Daoy (cell line): ENCODE measurements at regions not wholly inside any gene's neighbourhood (a gene's known extent, or its start where the extent isn't known, plus 50 kb on each side); places are given as distances from the start of the nearest gene placed in this dataset.
"Not testable (repeated sequence)": the region's sequence is repeated elsewhere in the genome, so short reads cannot be mapped to it uniquely, and the experiment has no call there.

Experiments
- DNase-seq: peaks from one replicate; pipeline ENCODE4 v3.0.0-alpha.2; 2015; ENCODE audit warnings: low read depth

DNA sequence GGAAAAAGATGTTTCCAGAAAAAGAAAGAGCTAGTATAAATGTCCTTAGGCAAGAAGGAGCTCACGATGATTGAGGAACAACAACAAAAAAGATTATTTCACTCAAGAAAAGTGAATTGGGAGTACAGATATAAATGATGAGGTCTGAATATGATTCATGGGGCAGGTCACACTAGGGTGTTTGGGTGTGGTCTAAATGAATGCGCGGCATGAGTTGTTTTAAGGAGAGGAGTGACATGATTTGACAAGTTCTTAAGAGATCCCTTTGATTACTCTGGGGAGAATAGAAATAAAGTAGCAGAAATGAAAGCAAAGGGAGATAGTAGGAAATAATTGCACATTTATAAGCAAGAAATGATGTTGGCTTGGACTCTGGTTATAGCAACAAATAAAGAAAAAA is 59.3 kb downstream of the NUTM2D start:
- peak; percentile 1 for DNase-seq

DNA sequence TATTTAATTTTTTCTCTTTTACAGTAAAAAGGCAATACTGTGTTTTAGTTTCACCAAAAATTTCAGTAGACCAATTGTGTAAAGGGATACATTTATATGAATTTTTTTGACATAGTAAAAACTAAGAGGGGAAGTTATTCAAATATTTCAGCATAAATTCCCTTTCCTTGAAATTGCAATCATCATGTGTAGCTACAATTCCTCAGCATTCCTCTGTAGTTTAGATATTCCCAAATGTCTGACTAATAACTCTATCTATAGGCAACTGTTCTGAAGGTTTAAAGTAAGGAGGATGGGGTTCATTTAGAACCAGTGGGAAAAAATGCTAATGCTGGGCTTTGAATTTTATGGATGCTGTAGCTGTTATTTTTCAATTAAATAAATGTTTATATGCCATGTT is 65.1 kb downstream of the NUTM2D start:
- not testable (repeated sequence) for DNase-seq

- not testable (repeated sequence) for DNase-seq
These were observed 67.3 kb downstream of the NUTM2D start for GRCh38 chr10:87424697-87425373.

GRCh38 chr10:87433836-87434235 is 70.9 kb upstream of the MINPP1 start:
- not testable (repeated sequence) for DNase-seq

GRCh38 chr10:87435295-87435826 is 69.3 kb upstream of the MINPP1 start:
- DNase-seq = not testable (repeated sequence)

DNA sequence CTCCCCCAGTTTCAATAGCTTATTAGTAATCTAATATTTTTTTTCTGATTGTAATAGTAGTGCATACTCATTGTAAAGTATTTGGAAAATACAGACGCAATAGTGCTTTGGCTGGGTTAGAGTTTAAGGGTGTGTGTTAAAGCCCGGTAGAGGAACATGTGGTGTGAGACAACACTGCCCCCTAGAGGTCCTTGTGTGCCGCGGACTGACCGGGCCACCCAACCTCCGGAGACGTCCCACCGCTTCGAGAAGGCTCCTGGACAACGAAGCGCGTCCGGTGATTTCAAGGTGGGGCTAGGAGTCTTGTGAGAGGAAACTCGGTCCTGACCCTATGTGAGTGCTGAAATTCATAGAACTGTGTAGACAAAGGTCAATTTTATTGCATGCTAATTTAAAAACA is 68.6 kb upstream of the MINPP1 start:
- not testable (repeated sequence) for DNase-seq

DNA sequence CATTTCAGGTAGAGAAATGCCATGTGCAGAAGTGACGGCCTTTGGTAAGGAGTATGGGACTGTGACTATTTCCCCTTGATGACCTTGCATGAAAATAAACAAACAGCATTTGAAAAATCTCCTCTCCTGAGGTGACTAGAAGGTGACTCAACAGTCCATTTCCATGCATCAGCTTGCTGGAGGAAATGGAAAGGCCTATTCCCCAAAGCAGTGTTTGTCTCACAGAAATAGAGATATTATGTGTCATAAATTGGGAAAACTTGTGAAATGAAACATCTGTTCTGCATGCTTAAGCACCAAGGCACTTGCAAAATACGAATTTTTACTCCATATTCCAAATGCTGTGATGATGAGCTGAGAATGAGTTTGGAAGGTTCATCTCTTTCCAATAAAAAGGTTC is 67.2 kb upstream of the MINPP1 start:
- not testable (repeated sequence) for DNase-seq
